Neural cell (in vitro differentiated cells): ENCODE measurements at regions not wholly inside any gene's neighbourhood (a gene's known extent, or its start where the extent isn't known, plus 50 kb on each side); places are given as distances from the start of the nearest gene placed in this dataset.

ENCODE experiments used
- H2AFZ ChIP-seq: fragments of 200-600, 300-800 bp; sonication (generic), shearing (Covaris generic); 2 replicates; pipeline ENCODE4 v1.6.0; 2014; ENCODE audit warnings: low read depth, mild to moderate bottlenecking, antibody characterized with exemption, low read length, moderate library complexity
- H3F3A ChIP-seq: fragments of 200-600 bp; shearing (Covaris generic); 2 replicates; pipeline ENCODE4 v1.6.1; 2016; ENCODE audit warnings: mild to moderate bottlenecking, moderate library complexity, mixed read lengths, antibody characterized with exemption, low read length; ENCODE audit not compliant: insufficient read depth, poor library complexity, severe bottlenecking
- H3K27ac ChIP-seq: fragments of 200-600, 300-800 bp; sonication (generic), shearing (Covaris generic); 2 replicates; pipeline ENCODE4 v1.5.1; 2014; ENCODE audit warnings: mild to moderate bottlenecking, low read length, moderate library complexity
- H3K27me3 ChIP-seq: fragments of 300-800, 200-600 bp; sonication (generic), shearing (Covaris generic); 2 replicates; pipeline ENCODE4 v1.6.0; 2014; ENCODE audit warnings: mild to moderate bottlenecking, low read depth, low read length, moderate library complexity; ENCODE audit not compliant: insufficient read depth
- H3K36me3 ChIP-seq: fragments of 300-800, 200-600 bp; sonication (generic), shearing (Covaris generic); 2 replicates; pipeline ENCODE4 v1.5.1; 2014; ENCODE audit warnings: mild to moderate bottlenecking, antibody characterized with exemption, low read length, moderate library complexity; ENCODE audit not compliant: insufficient read depth
- H3K4me2 ChIP-seq: fragments of 300-800, 200-600 bp; sonication (generic), shearing (Covaris generic); 2 replicates; pipeline ENCODE4 v1.6.0; 2014; ENCODE audit warnings: mild to moderate bottlenecking, low read length
- H3K4me3 ChIP-seq: fragments of 300-800, 200-600 bp; sonication (generic), shearing (Covaris generic); 2 replicates; pipeline ENCODE4 v1.5.1; 2014; ENCODE audit warnings: mild to moderate bottlenecking, low read length, moderate library complexity
- H3K79me2 ChIP-seq: fragments of 200-600 bp; shearing (Covaris generic); replicated peaks from 2 replicates; pipeline ENCODE4 v1.6.0; 2014; ENCODE audit warnings: mild to moderate bottlenecking, low read length, moderate library complexity; ENCODE audit not compliant: insufficient read depth
- H3K9ac ChIP-seq: fragments of 300-800, 200-600 bp; sonication (generic), shearing (Covaris generic); 2 replicates; pipeline ENCODE4 v1.6.1; 2016; ENCODE audit warnings: mild to moderate bottlenecking, low read length, mixed read lengths
- H3K9me2 ChIP-seq: fragments of 200-600 bp; shearing (Covaris generic); 2 replicates; pipeline ENCODE4 v1.6.1; 2016; ENCODE audit warnings: mild to moderate bottlenecking, low read length, mixed read lengths; ENCODE audit not compliant: insufficient read depth
- H3K9me3 ChIP-seq: fragments of 200-600, 300-800 bp; sonication (generic), shearing (Covaris generic); 2 replicates; pipeline ENCODE4 v1.6.1; 2016; ENCODE audit warnings: mild to moderate bottlenecking, mixed run types, low read length, moderate library complexity, mixed read lengths
- H4K20me1 ChIP-seq: fragments of 200-600 bp; shearing (Covaris generic); 2 replicates; pipeline ENCODE4 v1.6.1; 2016; ENCODE audit warnings: mild to moderate bottlenecking, mixed run types; ENCODE audit not compliant: insufficient read depth
- CTCF ChIP-seq: fragments of 450-650 bp; IDR thresholded peaks from 2 replicates; pipeline ENCODE4 v1.5.1; 2014; ENCODE audit warnings: antibody characterized with exemption, mild to moderate bottlenecking, moderate library complexity; ENCODE audit not compliant: poor library complexity, severe bottlenecking
- EP300 ChIP-seq: fragments of 450-650 bp; conservative IDR thresholded peaks from 2 replicates; pipeline ENCODE4 v1.6.1; 2014; ENCODE audit warnings: antibody characterized with exemption, mild to moderate bottlenecking, moderate library complexity; ENCODE audit not compliant: poor library complexity, severe bottlenecking
- EZH2 ChIP-seq: fragments of 200-600, 300-800 bp; shearing (Covaris generic), sonication (generic); IDR thresholded peaks from 2 replicates; pipeline ENCODE4 v1.6.1; 2014; ENCODE audit warnings: antibody characterized with exemption, low read length, borderline replicate concordance, mild to moderate bottlenecking; ENCODE audit not compliant: insufficient read depth, poor library complexity, severe bottlenecking
- MXI1 ChIP-seq: fragments of 450-650 bp; conservative IDR thresholded peaks from 2 replicates; pipeline ENCODE4 v1.6.1; 2014; ENCODE audit warnings: antibody characterized with exemption, mild to moderate bottlenecking; ENCODE audit not compliant: poor library complexity, severe bottlenecking
- POLR2AphosphoS5 ChIP-seq: IDR thresholded peaks from 2 replicates; pipeline ENCODE4 v1.6.1; 2012
- RAD21 ChIP-seq: fragments of 450-650 bp; conservative IDR thresholded peaks from 2 replicates; pipeline ENCODE4 v1.6.1; 2014; ENCODE audit warnings: antibody characterized with exemption, mild to moderate bottlenecking, moderate library complexity
- SMC3 ChIP-seq: fragments of 450-650 bp; conservative IDR thresholded peaks from 2 replicates; pipeline ENCODE4 v1.6.1; 2014; ENCODE audit warnings: antibody characterized with exemption, mild to moderate bottlenecking, moderate library complexity; ENCODE audit not compliant: poor library complexity
- TAF1 ChIP-seq: IDR thresholded peaks from 2 replicates; pipeline ENCODE4 v1.6.1; 2012; ENCODE audit warnings: low read depth
- TF ChIP-seq, protein P1 (sequence below): IDR thresholded peaks from 2 replicates; pipeline ENCODE4 v1.6.1; 2012; ENCODE audit warnings: borderline replicate concordance

DNA sequence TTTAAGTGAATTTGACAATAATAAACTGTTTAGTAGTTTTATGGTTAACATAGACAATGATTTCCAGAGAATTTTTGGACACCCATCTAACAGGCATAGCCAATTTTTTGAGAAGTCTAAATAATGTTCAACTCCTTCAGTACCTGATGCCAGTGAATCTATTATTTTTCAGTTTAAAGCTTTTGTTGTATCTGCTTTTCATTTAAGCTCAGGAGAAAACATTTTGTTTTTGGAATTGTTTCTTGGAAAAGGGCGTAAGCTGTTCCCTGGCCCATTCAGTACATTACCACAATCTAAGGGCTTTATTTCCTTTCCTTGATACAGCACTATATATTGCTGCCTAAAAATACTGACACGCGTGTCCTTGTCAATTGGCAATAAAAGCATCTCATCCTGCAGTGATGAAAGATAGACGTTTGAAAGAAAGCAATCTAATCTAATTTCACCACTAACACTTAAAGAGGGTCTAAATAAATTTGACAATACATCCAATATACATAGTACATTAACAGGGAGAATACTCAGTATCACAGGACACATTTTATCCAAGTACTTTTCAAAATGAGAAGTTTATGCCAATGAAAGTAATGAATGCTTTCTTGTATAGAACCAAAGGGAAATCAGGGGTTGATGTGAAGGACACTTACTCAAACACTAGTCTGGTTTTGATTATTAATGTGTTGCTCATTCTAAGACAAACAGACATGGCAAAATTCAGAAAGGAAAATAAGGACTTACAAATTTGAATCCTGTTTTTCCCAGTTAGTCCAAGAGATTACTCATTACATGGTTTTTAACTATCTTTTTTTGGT, 104.2 kb upstream of the LGR5 start:
- Histone ChIP-seq H3F3A (no peaks in the 10 kb centered on the region), H3K9me3 (no peaks in the 10 kb centered on the region), H3K27me3 (no peaks in the 10 kb centered on the region), H3K36me3 (no peaks in the 10 kb centered on the region), H3K4me3 (no peak overlapping the region), H3K79me2 (no peaks in the 10 kb centered on the region), H3K27ac (no peak overlapping the region), H4K20me1 (no peaks in the 10 kb centered on the region), H3K9me2 (no peaks in the 10 kb centered on the region), H3K9ac (no peak overlapping the region), H2AFZ (no peak overlapping the region), H3K4me2 (no peak overlapping the region)
- TF ChIP-seq MXI1 (no peak), RAD21 (no peak), TAF1 (no peak), EZH2 (no peak), POLR2AphosphoS5 (no peak), SMC3 (no peak), CTCF (no peak), EP300 (no peak)
- TF ChIP-seq, protein P1, sequence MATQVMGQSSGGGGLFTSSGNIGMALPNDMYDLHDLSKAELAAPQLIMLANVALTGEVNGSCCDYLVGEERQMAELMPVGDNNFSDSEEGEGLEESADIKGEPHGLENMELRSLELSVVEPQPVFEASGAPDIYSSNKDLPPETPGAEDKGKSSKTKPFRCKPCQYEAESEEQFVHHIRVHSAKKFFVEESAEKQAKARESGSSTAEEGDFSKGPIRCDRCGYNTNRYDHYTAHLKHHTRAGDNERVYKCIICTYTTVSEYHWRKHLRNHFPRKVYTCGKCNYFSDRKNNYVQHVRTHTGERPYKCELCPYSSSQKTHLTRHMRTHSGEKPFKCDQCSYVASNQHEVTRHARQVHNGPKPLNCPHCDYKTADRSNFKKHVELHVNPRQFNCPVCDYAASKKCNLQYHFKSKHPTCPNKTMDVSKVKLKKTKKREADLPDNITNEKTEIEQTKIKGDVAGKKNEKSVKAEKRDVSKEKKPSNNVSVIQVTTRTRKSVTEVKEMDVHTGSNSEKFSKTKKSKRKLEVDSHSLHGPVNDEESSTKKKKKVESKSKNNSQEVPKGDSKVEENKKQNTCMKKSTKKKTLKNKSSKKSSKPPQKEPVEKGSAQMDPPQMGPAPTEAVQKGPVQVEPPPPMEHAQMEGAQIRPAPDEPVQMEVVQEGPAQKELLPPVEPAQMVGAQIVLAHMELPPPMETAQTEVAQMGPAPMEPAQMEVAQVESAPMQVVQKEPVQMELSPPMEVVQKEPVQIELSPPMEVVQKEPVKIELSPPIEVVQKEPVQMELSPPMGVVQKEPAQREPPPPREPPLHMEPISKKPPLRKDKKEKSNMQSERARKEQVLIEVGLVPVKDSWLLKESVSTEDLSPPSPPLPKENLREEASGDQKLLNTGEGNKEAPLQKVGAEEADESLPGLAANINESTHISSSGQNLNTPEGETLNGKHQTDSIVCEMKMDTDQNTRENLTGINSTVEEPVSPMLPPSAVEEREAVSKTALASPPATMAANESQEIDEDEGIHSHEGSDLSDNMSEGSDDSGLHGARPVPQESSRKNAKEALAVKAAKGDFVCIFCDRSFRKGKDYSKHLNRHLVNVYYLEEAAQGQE, result no peak

DNA sequence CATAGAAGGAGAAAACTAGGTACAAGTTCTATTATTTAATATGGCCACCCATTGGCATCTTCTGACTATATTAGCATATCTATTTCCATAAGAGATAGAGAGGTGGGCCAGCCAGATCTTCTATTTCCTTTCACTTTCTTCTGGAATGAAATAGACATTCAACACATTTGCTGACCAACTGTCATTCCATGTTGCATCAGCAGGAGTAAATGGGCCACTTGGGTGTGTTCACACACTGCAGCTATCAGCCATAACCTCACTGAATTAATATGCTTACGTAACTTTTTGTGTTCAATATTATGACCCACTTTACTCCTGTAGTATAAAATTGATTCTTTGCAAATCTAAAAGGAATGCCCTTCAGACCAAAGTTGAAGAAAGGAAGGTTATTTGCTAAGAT, 106.2 kb upstream of the LGR5 start:
- H3F3A ChIP-seq, result no peaks in the 10 kb centered on the region
- H3K9me2 ChIP-seq, result no peaks in the 10 kb centered on the region
- H3K9me3 ChIP-seq, result no peaks in the 10 kb centered on the region
- no peaks in the 10 kb centered on the region for H3K27me3 ChIP-seq
- H3K4me3 ChIP-seq, result no peak overlapping the region
- H3K9ac ChIP-seq, result no peak overlapping the region
- no peaks in the 10 kb centered on the region for H3K36me3 ChIP-seq
- TF ChIP-seq MXI1 (no peak), SMC3 (no peak), POLR2AphosphoS5 (no peak), CTCF (no peak)
- no peak overlapping the region for H3K4me2 ChIP-seq
- no peak overlapping the region for H3K27ac ChIP-seq
- H4K20me1 ChIP-seq, result no peaks in the 10 kb centered on the region
- H3K79me2 ChIP-seq, result no peaks in the 10 kb centered on the region
- H2AFZ ChIP-seq, result no peak overlapping the region
